ENCODE measurements at regions not wholly inside any gene's neighbourhood (a gene's known extent, or its start where the extent isn't known, plus 50 kb on each side); places are given as distances from the start of the nearest gene placed in this dataset.

- Histone ChIP-seq H3K18ac (ENCODE audit: low read length) (no peak overlapping the region), H4K91ac (ENCODE audit: low read depth, low read length, poor library complexity) (no peak overlapping the region), H3K14ac (ENCODE audit: low read length) (no peak overlapping the region), H3K79me1 (ENCODE audit: low read depth, low read length) (no peaks in the 10 kb centered on the region), H2BK15ac (ENCODE audit: low read length) (no peak overlapping the region), H3K4ac (ENCODE audit: low read length) (no peak overlapping the region), H3K4me2 (ENCODE audit: insufficient read depth, low read length, poor library complexity, severe bottlenecking) (no peak overlapping the region), H2BK5ac (ENCODE audit: low read length) (no peak overlapping the region), H2AK5ac (ENCODE audit: low read depth, low read length) (no peak overlapping the region), H3K27me3 (ENCODE audit: control insufficient read depth in 3 of 3, insufficient read depth in 3 of 3, low read depth in 1 of 3, low read length in 3 of 3) (no peaks in the 10 kb centered on the region), H2BK120ac (ENCODE audit: low read depth, low read length) (no peak overlapping the region), H3K36me3 (replicated peaks in 1 of 2; ENCODE audit: control insufficient read depth in 2 of 2, insufficient read depth in 2 of 2, low read length in 2 of 2) (no peaks in the 10 kb centered on the region), H3K27ac (replicated peaks; ENCODE audit: low read length) (no peak overlapping the region), H3K23ac (ENCODE audit: low read depth, low read length, poor library complexity) (no peak overlapping the region), H3K4me1 (ENCODE audit: control insufficient read depth in 2 of 2, insufficient read depth in 1 of 2, low read depth in 1 of 2, low read length in 2 of 2) (no peaks in the 10 kb centered on the region), H2BK12ac (ENCODE audit: low read length) (no peak overlapping the region), H2AFZ (ENCODE audit: low read length) (no peak overlapping the region), H3K4me3 (ENCODE audit: low read length in 2 of 2) (no peak overlapping the region), H3K9me3 (replicated peaks in 1 of 2; ENCODE audit: control insufficient read depth in 2 of 2, insufficient read depth in 1 of 2, low read depth in 1 of 2, low read length in 2 of 2) (no peaks in the 10 kb centered on the region), H3K9ac (ENCODE audit: low read depth, low read length, poor library complexity) (no peak overlapping the region), H4K8ac (ENCODE audit: low read depth, low read length) (no peak overlapping the region)
- no peak for DNase-seq (ENCODE audit: low spot score)
- no CpG with 5 or more reads among the region's 5 CpGs for WGBS, 2 donors (ENCODE audit: extremely low coverage in 2 of 2, insufficient read length in 2 of 2, insufficient replicate concordance in 1 of 2)
These were observed 270.9 kb downstream of the CYLC2 start for GRCh38 chr9:103266064-103266463.

- H3K4ac ChIP-seq (ENCODE audit: low read length) = no peak overlapping the region
- no peak overlapping the region for H3K9ac ChIP-seq (ENCODE audit: low read depth, low read length, poor library complexity)
- H2AK5ac ChIP-seq (ENCODE audit: low read depth, low read length) = no peak overlapping the region
- H3K4me2 ChIP-seq (ENCODE audit: insufficient read depth, low read length, poor library complexity, severe bottlenecking) = no peak overlapping the region
- no peak overlapping the region for H3K18ac ChIP-seq (ENCODE audit: low read length)
- DNase-seq (ENCODE audit: low spot score) = no peak
- no peaks in the 10 kb centered on the region for H3K27me3 ChIP-seq (ENCODE audit: control insufficient read depth in 3 of 3, insufficient read depth in 3 of 3, low read depth in 1 of 3, low read length in 3 of 3)
- H2BK15ac ChIP-seq (ENCODE audit: low read length) = no peak overlapping the region
- no peaks in the 10 kb centered on the region for H3K79me1 ChIP-seq (ENCODE audit: low read depth, low read length)
- H3K23ac ChIP-seq (ENCODE audit: low read depth, low read length, poor library complexity) = no peak overlapping the region
- no peak overlapping the region for H4K91ac ChIP-seq (ENCODE audit: low read depth, low read length, poor library complexity)
- peaks cover 0 to 1% of the 10 kb centered on the region in 2 donors for H3K9me3 ChIP-seq (replicated peaks in 1 of 2; ENCODE audit: control insufficient read depth in 2 of 2, insufficient read depth in 1 of 2, low read depth in 1 of 2, low read length in 2 of 2)
- WGBS, 2 donors (ENCODE audit: extremely low coverage in 2 of 2, insufficient read length in 2 of 2, insufficient replicate concordance in 1 of 2) = no CpG with 5 or more reads among the region's 4 CpGs
- H2BK12ac ChIP-seq (ENCODE audit: low read length) = no peak overlapping the region
- no peaks in the 10 kb centered on the region for H3K4me1 ChIP-seq (ENCODE audit: control insufficient read depth in 2 of 2, insufficient read depth in 1 of 2, low read depth in 1 of 2, low read length in 2 of 2)
- H2AFZ ChIP-seq (ENCODE audit: low read length) = no peak overlapping the region
- H3K4me3 ChIP-seq (ENCODE audit: low read length in 2 of 2) = no peak overlapping the region
- no peak overlapping the region for H3K14ac ChIP-seq (ENCODE audit: low read length)
- H2BK120ac ChIP-seq (ENCODE audit: low read depth, low read length) = no peak overlapping the region
- no peak overlapping the region for H4K8ac ChIP-seq (ENCODE audit: low read depth, low read length)
- H3K27ac ChIP-seq (replicated peaks; ENCODE audit: low read length) = no peak overlapping the region
- no peaks in the 10 kb centered on the region for H3K36me3 ChIP-seq (replicated peaks in 1 of 2; ENCODE audit: control insufficient read depth in 2 of 2, insufficient read depth in 2 of 2, low read length in 2 of 2)
- H2BK5ac ChIP-seq (ENCODE audit: low read length) = no peak overlapping the region
These were observed 282.1 kb downstream of the CYLC2 start for GRCh38 chr9:103277240-103277639.

GRCh38 chr9:103281126-103281525 is 286.0 kb downstream of the CYLC2 start:
- Histone ChIP-seq H4K8ac (ENCODE audit: low read depth, low read length) (no peak overlapping the region), H3K9ac (ENCODE audit: low read depth, low read length, poor library complexity) (no peak overlapping the region), H3K79me1 (ENCODE audit: low read depth, low read length) (no peaks in the 10 kb centered on the region), H3K23ac (ENCODE audit: low read depth, low read length, poor library complexity) (no peak overlapping the region), H3K4ac (ENCODE audit: low read length) (no peak overlapping the region), H3K36me3 (replicated peaks in 1 of 2; ENCODE audit: control insufficient read depth in 2 of 2, insufficient read depth in 2 of 2, low read length in 2 of 2) (no peaks in the 10 kb centered on the region), H2BK120ac (ENCODE audit: low read depth, low read length) (no peak overlapping the region), H3K9me3 (replicated peaks in 1 of 2; ENCODE audit: control insufficient read depth in 2 of 2, insufficient read depth in 1 of 2, low read depth in 1 of 2, low read length in 2 of 2) (no peaks in the 10 kb centered on the region), H2BK15ac (ENCODE audit: low read length) (no peak overlapping the region), H2AFZ (ENCODE audit: low read length) (no peak overlapping the region), H3K4me2 (ENCODE audit: insufficient read depth, low read length, poor library complexity, severe bottlenecking) (no peak overlapping the region), H3K14ac (ENCODE audit: low read length) (no peak overlapping the region), H3K27me3 (ENCODE audit: control insufficient read depth in 3 of 3, insufficient read depth in 3 of 3, low read depth in 1 of 3, low read length in 3 of 3) (no peaks in the 10 kb centered on the region), H2AK5ac (ENCODE audit: low read depth, low read length) (no peak overlapping the region), H4K91ac (ENCODE audit: low read depth, low read length, poor library complexity) (no peak overlapping the region), H3K27ac (replicated peaks; ENCODE audit: low read length) (no peak overlapping the region), H3K4me3 (ENCODE audit: low read length in 2 of 2) (no peak overlapping the region), H3K18ac (ENCODE audit: low read length) (no peak overlapping the region), H2BK5ac (ENCODE audit: low read length) (no peak overlapping the region), H3K4me1 (ENCODE audit: control insufficient read depth in 2 of 2, insufficient read depth in 1 of 2, low read depth in 1 of 2, low read length in 2 of 2) (no peaks in the 10 kb centered on the region), H2BK12ac (ENCODE audit: low read length) (no peak overlapping the region)
- DNase-seq (ENCODE audit: low spot score) = no peak
- no CpG with 5 or more reads among the region's 2 CpGs for WGBS, 2 donors (ENCODE audit: extremely low coverage in 2 of 2, insufficient read length in 2 of 2, insufficient replicate concordance in 1 of 2)

GRCh38 chr9:103287361-103287760 is 292.2 kb downstream of the CYLC2 start:
- Histone ChIP-seq H3K9ac (ENCODE audit: low read depth, low read length, poor library complexity) (no peak overlapping the region), H2AFZ (ENCODE audit: low read length) (no peak overlapping the region), H3K27me3 (ENCODE audit: control insufficient read depth in 3 of 3, insufficient read depth in 3 of 3, low read depth in 1 of 3, low read length in 3 of 3) (no peaks in the 10 kb centered on the region), H2BK120ac (ENCODE audit: low read depth, low read length) (no peak overlapping the region), H3K4me2 (ENCODE audit: insufficient read depth, low read length, poor library complexity, severe bottlenecking) (no peak overlapping the region), H3K27ac (replicated peaks; ENCODE audit: low read length) (no peak overlapping the region), H3K9me3 (replicated peaks in 1 of 2; ENCODE audit: control insufficient read depth in 2 of 2, insufficient read depth in 1 of 2, low read depth in 1 of 2, low read length in 2 of 2) (no peaks in the 10 kb centered on the region), H3K4ac (ENCODE audit: low read length) (no peak overlapping the region), H4K91ac (ENCODE audit: low read depth, low read length, poor library complexity) (no peak overlapping the region), H3K36me3 (replicated peaks in 1 of 2; ENCODE audit: control insufficient read depth in 2 of 2, insufficient read depth in 2 of 2, low read length in 2 of 2) (no peaks in the 10 kb centered on the region), H3K14ac (ENCODE audit: low read length) (no peak overlapping the region), H3K18ac (ENCODE audit: low read length) (no peak overlapping the region), H2BK5ac (ENCODE audit: low read length) (no peak overlapping the region), H2AK5ac (ENCODE audit: low read depth, low read length) (no peak overlapping the region), H2BK15ac (ENCODE audit: low read length) (no peak overlapping the region), H3K4me1 (ENCODE audit: control insufficient read depth in 2 of 2, insufficient read depth in 1 of 2, low read depth in 1 of 2, low read length in 2 of 2) (no peaks in the 10 kb centered on the region), H2BK12ac (ENCODE audit: low read length) (no peak overlapping the region), H3K79me1 (ENCODE audit: low read depth, low read length) (no peaks in the 10 kb centered on the region), H3K23ac (ENCODE audit: low read depth, low read length, poor library complexity) (no peak overlapping the region), H3K4me3 (ENCODE audit: low read length in 2 of 2) (no peak overlapping the region), H4K8ac (ENCODE audit: low read depth, low read length) (no peak overlapping the region)
- no peak for DNase-seq (ENCODE audit: low spot score)
- WGBS, 2 donors (ENCODE audit: extremely low coverage in 2 of 2, insufficient read length in 2 of 2, insufficient replicate concordance in 1 of 2) = no CpG with 5 or more reads among the region's 6 CpGs
